Posterior vena cava (tissue), 2 donors: ENCODE measurements at regions not wholly inside any gene's neighbourhood (a gene's known extent, or its start where the extent isn't known, plus 50 kb on each side); places are given as distances from the start of the nearest gene placed in this dataset.
A peak's percentile ranks its signal among the peaks of the same experiment; 100 is the strongest.

Experiments used
- DNase-seq: peaks from one replicate; pipeline ENCODE4 v3.0.0-alpha.2; 2020; ENCODE audit warnings: low spot score
- intact Hi-C, 2 donors: fragments of 100-400 bp; cut with DNase I; formaldehyde crosslinking; loops; one replicate each; pipeline versions ENCODE4 v1.14.1 to v1.14.2; 2022 to 2023
- donor health status: DM: yes; HTN: yes; CAD: no.
- donor health status: DM: yes; HTN: yes; CAD: no.

DNA sequence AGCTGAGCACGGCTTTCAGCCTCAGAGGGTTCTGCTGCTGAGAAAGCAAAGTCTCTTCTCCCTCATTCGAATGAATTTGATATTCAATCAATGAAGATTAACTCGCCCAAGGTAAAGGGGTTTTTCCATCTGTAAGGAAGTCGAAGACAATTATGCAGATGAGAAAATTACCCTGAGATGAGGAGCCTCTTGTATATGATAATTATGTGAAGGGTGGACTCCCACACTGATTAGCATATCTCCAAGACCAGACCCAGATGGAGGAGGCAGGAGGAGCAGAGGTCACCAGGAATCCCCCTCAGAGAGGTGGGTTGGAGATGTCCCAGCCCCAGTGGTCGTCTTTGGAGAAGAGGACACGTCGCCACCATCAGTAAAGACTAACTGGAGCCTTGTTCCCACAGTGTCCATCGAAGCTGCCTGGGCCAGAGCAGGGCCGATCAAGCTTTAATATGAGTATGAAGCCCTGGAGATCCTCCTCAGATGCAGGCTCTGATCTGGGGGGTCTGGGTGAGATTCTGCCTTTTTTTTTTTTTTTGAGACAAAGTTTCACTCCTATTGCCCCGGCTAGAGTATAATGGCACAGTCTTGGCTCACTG is 61.5 kb upstream of the LHX1 start:
- intact Hi-C loops = loop anchor here in 1 of 2 donors (10.0 kb wide), 1 partner anchor 51 kb away; no protein-coding TSS in a partner anchor
- peak; percentile 19 for DNase-seq

DNA sequence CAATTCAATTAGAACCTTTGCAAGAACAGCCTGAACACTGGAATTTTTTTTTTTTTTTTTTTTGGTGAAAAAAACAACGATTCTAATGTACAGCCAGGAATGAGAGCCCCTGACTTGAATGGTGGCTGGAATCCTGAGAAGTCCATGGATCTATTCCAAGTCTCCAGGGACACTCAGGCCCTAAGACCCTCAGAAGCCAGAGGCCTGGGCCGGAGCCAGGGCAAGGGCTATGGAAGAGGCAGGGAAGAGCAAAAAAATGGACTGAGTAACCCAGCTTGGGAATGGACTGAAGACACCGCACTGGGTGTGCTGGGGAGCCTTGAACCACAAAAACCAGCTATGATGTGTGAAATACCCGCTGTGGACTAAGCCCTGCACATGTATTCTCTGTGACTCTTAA is 60.3 kb upstream of the LHX1 start:
- peak; percentile 24 for DNase-seq
- intact Hi-C loops = loop anchor here in 1 of 2 donors (10.0 kb wide), 1 partner anchor 52 kb away; no protein-coding TSS in a partner anchor

DNA sequence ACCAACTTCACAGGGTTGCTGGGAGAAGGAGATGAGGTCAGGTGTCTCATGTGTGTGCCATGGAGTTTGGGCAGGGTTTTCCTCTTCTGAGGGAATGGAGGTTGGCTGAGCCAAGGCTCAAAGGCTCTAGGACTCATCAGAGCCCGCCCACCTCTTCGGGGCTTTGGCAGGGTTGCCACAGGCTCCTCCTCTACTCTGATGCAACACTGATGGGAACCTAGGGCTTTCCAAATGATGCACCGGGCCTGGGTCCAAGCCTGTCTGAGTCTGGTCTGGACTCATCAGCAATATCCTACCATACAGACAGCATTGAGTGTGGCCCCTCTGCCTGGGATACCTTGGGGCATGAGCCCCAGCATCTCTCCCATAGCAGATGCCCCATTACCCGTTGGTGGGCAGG is 59.5 kb upstream of the LHX1 start:
- intact Hi-C loops = loop anchor here in 1 of 2 donors (10.0 kb wide), 1 partner anchor 53 kb away; no protein-coding TSS in a partner anchor
- DNase-seq = no peak

DNA sequence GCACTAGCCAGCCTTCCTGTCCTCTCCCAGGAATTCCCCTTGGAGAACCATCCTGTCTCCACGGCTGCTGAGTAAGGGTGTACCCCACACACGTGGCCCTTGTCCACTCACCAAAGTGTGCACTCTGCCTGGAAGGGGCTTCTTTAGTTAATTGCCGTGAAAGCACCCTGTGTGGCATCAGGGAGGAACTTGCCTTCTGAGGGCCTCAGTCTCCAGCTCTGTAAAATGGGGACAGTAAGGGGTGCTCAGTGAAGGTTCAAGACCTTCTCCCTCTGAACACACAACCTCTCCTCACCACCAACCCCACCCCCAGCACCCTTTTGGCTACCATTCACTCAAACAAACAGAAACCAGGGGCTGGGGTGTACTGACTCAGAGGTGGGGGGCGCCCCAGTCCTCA is 59.1 kb upstream of the LHX1 start:
- intact Hi-C loops = loop anchor here in 1 of 2 donors (10.0 kb wide), 1 partner anchor 53 kb away; no protein-coding TSS in a partner anchor
- no peak for DNase-seq

DNA sequence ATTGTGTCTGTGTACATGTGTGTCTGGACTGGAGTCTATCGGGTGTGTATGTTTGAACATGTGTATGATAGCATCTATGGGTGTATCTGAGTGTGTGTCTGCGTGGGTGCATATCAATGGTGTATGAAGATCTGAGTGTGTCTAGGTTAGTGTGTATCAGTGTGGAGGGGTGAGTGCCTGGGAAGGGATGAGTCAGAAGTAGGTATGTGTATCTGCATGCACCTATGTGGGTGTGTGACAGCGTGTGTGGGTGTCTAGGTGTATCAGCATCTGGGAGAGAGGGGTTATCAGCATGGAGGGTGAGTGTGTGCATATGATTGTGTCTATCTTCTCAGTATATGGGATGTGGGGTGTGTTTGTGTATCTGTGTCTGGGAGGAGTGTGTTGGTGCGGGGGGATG is 58.2 kb upstream of the LHX1 start:
- intact Hi-C loops = loop anchor here in 1 of 2 donors (10.0 kb wide), 1 partner anchor 54 kb away; no protein-coding TSS in a partner anchor
- no peak for DNase-seq

DNA sequence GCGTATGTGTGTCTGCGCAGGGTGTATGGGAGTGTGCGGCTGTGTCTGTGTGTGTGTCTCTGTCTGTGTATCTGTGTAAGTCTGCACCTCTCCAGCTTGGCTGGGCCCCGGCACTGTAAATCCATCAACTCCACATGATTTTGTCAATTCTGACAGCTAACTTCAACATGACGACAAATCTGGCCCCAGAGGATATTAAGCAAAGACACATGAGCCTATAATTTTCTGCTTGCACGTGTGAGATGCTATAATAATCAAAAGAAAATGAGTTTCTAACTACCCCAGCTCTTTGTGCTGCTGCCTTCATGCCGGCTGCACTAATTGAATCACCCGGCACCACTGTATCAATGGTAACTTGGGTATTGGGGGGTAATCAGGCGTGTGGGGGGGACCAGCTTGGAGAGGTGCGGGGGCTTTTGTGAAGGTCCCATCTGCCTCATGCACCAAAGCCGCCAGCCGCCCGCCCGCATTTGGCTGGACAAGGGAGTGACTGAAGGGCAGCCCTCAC is 57.6 kb upstream of the LHX1 start:
- intact Hi-C loops = loop anchor here in 1 of 2 donors (10.0 kb wide), 1 partner anchor 55 kb away; no protein-coding TSS in a partner anchor

DNA sequence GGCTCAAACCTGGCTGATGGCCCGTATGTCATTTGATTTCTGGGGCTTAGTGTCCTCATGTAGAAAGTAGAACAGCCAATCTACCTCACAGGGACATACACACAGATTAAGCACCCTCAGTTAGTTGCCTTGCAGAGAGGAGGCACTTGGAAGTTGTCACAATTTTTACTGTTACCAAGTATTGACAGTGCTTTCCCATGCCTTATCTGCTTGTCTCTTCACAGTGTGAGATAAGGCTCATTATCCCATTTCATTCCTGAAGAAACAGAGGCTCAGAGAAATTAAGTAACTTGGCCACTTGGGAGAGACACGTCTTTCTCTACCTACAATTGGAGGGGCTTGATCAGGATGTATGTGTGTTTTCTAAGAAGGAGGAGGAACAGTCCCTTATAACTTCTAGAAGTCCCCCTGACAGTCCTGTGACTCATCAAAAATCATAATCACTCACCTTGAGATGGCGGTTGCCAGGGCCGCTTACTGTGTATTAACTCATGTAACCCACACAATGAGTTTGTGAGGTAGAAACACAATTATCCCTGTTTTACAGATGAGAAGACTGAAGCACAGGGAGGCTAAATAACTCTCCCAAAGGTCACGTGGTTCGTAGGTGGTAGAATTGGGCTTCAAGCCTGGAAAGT is 56.9 kb upstream of the LHX1 start:
- intact Hi-C loops = no loop called here
- DNase-seq = no peak

More for the DNA sequence above, 57.6 kb upstream of the LHX1 start:
- no peak for DNase-seq

DNA sequence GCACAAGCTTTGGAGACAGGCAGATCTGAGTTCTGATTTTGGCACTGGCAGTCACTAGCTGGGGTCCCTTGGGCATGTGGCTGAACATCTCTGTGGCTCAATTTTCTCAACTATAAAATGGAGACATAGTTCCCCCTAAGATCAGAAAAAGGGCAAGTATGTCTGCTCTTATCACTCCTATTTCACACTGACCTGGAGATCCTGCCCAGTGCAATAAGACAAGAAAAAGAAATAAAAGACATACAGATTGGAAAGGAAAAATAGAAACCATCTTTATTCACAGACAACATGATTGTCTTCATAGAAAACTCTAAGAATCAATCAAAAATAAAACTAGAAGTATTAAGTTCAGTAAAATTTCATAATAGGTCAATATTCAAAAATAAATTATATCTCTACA is 56.0 kb upstream of the LHX1 start:
- DNase-seq = no peak
- intact Hi-C loops = no loop called here

DNA sequence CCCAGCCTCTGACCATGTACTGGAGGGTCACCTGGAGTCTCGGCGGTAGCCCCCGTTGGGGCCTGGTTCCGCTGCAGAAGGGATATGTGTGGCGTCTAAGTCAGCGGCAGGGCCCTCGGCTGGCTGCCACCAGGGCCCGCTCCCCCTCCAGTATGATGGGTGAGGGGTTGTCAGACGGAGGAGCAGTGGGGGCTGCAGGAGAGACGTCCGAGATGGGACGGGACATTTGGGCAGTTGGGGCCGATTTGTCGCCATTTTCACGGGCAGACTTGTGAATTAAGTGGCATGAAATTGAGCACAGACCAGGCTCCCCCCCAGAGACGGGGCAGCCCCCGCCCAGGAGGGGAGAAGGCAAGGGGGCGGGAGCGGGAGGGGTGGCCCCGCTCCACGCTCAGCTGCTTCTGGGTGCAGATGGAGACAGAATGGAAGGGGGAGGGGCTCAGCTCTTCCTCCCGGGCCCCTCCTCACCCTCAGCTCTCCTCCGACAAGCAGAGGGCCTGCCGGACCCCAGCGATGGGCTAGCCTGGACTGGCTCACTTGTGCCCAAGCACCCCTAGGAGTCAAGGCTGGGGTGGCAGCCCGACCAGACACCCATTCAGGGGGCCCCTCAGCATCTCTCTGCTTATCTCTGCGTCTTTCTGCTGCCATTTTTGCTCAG is 52.7 kb upstream of the LHX1 start:
- intact Hi-C loops = no loop called here
- no peak for DNase-seq

DNA sequence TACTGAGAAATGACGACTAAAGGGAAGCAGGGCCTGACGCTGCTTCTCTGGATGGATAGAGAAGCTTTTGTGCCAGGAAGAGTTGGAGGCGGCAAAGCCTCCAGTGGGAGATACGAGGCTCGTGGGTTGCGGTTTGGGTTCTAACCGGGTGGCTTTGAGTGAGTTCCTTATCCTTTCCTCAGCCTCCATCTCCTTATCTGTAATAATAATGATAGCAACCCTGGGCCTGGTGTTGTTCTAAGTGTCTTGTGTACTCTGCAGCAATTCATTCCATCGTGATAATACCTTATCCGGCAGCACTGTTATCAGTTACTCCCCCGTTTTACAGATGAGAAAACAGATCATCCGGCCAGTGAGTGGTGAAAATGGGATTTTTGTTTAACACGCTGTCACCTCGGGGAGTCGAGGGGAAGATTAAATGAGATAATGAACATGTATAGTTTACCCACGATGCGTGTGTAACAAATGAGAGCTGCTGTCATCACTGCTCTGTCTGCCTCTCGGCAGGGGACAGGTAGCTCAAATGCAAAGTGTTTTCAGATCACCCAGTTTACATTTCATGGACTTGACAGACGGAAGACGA is 52.0 kb upstream of the LHX1 start:
- intact Hi-C loops = no loop called here
- no peak for DNase-seq

DNA sequence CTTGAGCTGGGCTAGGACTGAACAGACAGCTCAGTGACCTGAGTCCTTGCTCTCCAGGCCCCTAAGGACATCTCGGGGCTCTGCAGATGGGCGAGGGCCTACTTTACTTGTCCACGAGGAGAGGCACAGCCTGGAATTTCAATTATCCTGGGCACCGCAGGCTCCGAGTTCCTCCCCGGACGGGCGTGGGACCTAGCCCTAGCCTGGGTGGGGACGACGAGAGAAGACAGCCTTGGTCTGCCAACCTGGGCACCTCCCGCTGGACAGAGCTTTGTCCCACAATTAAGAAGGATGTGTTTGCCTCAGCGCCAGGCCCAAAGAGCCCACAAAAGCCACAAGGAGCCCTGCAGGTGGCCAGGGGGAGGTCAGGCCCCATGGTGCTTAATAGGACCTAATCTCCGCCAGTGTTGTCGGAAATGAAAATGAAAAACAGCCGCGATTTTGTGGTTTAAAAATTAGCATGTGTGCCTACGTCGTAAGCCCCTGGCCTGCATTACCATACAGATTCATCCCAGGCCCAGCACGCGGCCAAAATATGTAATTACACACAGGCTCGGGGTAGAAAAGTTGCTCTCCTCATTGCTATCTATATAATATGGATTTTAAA is 51.4 kb upstream of the LHX1 start:
- DNase-seq = no peak
- intact Hi-C loops = no loop called here
